Stomach smooth muscle (tissue), 2 donors: ENCODE measurements at regions not wholly inside any gene's neighbourhood (a gene's known extent, or its start where the extent isn't known, plus 50 kb on each side); places are given as distances from the start of the nearest gene placed in this dataset.

ENCODE experiments used
- H3K27ac ChIP-seq: one replicate; pipeline ENCODE4 v1.7.0; 2013; ENCODE audit warnings: mild to moderate bottlenecking, low read length, inconsistent platforms
- H3K27me3 ChIP-seq, 2 donors: one replicate each; pipeline ENCODE4 v1.7.0; 2013; ENCODE audit warnings: low read length in 2 of 2; ENCODE audit not compliant: insufficient read depth in 2 of 2, control insufficient read depth in 1 of 2
- H3K36me3 ChIP-seq, 2 donors: one replicate each; pipeline ENCODE4 v1.7.0; 2013; ENCODE audit warnings: low read length in 2 of 2; ENCODE audit not compliant: control insufficient read depth in 2 of 2, insufficient read depth in 2 of 2
- H3K4me1 ChIP-seq: one replicate; pipeline ENCODE4 v1.7.0; 2013; ENCODE audit warnings: low read length; ENCODE audit not compliant: control insufficient read depth, insufficient read depth
- H3K4me3 ChIP-seq, 2 donors: one replicate each; pipeline ENCODE4 v1.7.0; 2013; ENCODE audit warnings: low read length in 2 of 2
- H3K9ac ChIP-seq, 2 donors: one replicate each; pipeline ENCODE4 v1.7.0; 2013; ENCODE audit warnings: low read length in 2 of 2, mild to moderate bottlenecking in 1 of 2
- H3K9me3 ChIP-seq, 2 donors: one replicate each; pipeline ENCODE4 v1.7.0; 2013; ENCODE audit warnings: low read length in 2 of 2; ENCODE audit not compliant: control insufficient read depth in 2 of 2
- donor health status: healthy.
- donor health status: Pancreatic carcinoma.

GRCh38 chr12:14261861-14262260 is 103.6 kb upstream of the ATF7IP start:
- Histone ChIP-seq H3K4me1 (peaks cover 32% of the 10 kb centered on the region), H3K9ac (no peak overlapping the region), H3K36me3 (no peaks in the 10 kb centered on the region), H3K27ac (no peak overlapping the region), H3K27me3 (no peaks in the 10 kb centered on the region), H3K4me3 (no peak overlapping the region), H3K9me3 (peaks cover 8 to 11% of the 10 kb centered on the region in 2 donors)

DNA sequence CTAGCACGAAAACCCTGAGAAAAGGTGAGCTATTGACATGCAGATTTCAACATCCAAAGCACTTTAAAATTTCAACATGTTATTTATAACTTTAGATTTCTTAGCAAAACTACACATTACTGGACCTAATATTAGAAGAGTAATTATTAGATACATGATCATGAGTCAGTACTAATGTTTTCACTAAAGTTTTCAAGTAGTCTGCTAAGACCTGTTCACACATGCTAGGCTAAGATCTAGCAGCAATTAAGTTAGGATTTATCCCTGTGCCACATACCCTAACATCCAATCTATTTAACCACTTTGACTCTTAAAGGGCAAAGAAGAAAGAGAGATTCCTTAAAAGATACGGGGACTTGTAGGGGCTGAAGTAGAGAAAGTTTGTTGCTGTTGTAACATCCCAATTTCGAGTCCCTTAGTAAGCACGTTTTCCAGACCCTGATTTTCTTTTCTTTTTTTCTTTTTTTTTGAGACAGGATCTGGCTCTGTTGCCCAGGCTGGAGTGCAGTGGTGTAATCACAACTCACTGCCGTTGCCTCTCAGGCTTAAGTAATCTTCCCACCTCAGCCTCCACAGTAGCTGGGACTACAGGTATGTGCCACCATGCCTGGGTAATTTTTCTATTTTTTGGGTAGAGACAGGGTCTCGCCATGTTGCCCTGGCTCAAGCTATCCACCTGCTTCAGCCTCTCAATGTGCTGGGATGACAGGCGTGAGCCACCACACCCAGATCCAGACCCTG is 102.5 kb upstream of the ATF7IP start:
- Histone ChIP-seq H3K27ac (no peak overlapping the region), H3K4me1 (peaks cover 23% of the 10 kb centered on the region), H3K27me3 (no peaks in the 10 kb centered on the region), H3K9ac (no peak overlapping the region), H3K36me3 (no peaks in the 10 kb centered on the region), H3K4me3 (no peak overlapping the region), H3K9me3 (peaks cover 8 to 11% of the 10 kb centered on the region in 2 donors)

- Histone ChIP-seq H3K27ac (no peak overlapping the region), H3K9ac (no peak overlapping the region), H3K9me3 (peaks cover 8 to 11% of the 10 kb centered on the region in 2 donors), H3K4me1 (peaks cover 15% of the 10 kb centered on the region), H3K36me3 (no peaks in the 10 kb centered on the region), H3K27me3 (no peaks in the 10 kb centered on the region), H3K4me3 (no peak overlapping the region)
Observed at GRCh38 chr12:14263742-14264141, 101.7 kb upstream of the ATF7IP start.

- Histone ChIP-seq H3K36me3 (no peaks in the 10 kb centered on the region), H3K4me1 (peaks cover 14% of the 10 kb centered on the region), H3K9me3 (peaks cover 8 to 11% of the 10 kb centered on the region in 2 donors), H3K4me3 (no peak overlapping the region), H3K9ac (no peak overlapping the region), H3K27me3 (no peaks in the 10 kb centered on the region), H3K27ac (no peak overlapping the region)
Observed at GRCh38 chr12:14264316-14264715, 101.2 kb upstream of the ATF7IP start.

- no peaks in the 10 kb centered on the region for H3K27me3 ChIP-seq
- no peaks in the 10 kb centered on the region for H3K36me3 ChIP-seq
- no peak overlapping the region for H3K4me3 ChIP-seq
- no peak overlapping the region for H3K9ac ChIP-seq
- no peak overlapping the region for H3K27ac ChIP-seq
- peaks cover 8 to 11% of the 10 kb centered on the region in 2 donors for H3K9me3 ChIP-seq
- H3K4me1 ChIP-seq: peaks cover 12% of the 10 kb centered on the region
Observed at GRCh38 chr12:14264778-14265177, 100.7 kb upstream of the ATF7IP start.

DNA sequence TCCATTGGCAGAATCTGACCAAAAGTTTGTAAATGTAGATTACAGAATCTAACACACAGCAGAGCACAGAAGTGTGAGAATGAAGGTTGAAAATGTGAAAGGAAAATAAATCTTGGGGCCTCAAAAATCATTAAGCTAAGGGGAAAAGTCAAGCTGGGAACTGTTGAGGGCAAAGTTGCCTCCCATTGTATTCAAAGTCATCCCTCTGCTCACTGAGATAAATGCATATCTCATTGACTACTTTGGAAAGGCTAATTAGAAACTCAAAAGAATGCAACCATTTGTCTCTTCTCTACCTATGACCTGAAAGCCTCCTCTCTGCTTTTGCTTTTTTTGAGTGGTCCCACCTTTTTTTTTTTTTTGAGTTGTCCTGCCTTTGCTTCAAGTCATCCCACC is 97.4 kb upstream of the ATF7IP start:
- no peaks in the 10 kb centered on the region for H3K4me1 ChIP-seq

DNA sequence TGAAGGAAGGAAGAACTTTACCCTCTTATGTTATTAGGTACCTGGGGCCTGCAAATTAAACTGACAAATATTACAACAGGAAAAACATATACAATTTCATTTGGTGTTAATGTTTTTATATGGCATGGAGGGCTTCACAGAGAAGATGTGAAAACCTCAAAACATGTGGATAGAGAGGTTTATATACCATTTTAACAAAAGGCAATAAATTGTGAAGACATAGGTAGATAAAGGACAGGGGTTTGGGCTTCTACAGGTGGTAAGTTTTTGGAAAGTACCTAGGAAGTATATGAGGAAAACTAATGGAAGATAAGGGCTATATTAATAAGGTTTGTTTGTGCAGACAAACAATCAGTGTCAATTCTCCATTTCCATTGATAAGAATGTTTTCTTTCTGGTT is 95.1 kb upstream of the ATF7IP start:
- Histone ChIP-seq H3K27ac (no peak overlapping the region), H3K4me3 (no peak overlapping the region), H3K9me3 (no peaks in the 10 kb centered on the region), H3K36me3 (no peaks in the 10 kb centered on the region), H3K4me1 (no peaks in the 10 kb centered on the region), H3K9ac (no peak overlapping the region), H3K27me3 (no peaks in the 10 kb centered on the region)

More for the DNA sequence above, 97.4 kb upstream of the ATF7IP start:
- H3K4me3 ChIP-seq: no peak overlapping the region
- H3K27ac ChIP-seq: no peak overlapping the region
- no peak overlapping the region for H3K9ac ChIP-seq
- H3K9me3 ChIP-seq: peaks cover 8 to 11% of the 10 kb centered on the region in 2 donors
- H3K27me3 ChIP-seq: no peaks in the 10 kb centered on the region
- H3K36me3 ChIP-seq: no peaks in the 10 kb centered on the region

DNA sequence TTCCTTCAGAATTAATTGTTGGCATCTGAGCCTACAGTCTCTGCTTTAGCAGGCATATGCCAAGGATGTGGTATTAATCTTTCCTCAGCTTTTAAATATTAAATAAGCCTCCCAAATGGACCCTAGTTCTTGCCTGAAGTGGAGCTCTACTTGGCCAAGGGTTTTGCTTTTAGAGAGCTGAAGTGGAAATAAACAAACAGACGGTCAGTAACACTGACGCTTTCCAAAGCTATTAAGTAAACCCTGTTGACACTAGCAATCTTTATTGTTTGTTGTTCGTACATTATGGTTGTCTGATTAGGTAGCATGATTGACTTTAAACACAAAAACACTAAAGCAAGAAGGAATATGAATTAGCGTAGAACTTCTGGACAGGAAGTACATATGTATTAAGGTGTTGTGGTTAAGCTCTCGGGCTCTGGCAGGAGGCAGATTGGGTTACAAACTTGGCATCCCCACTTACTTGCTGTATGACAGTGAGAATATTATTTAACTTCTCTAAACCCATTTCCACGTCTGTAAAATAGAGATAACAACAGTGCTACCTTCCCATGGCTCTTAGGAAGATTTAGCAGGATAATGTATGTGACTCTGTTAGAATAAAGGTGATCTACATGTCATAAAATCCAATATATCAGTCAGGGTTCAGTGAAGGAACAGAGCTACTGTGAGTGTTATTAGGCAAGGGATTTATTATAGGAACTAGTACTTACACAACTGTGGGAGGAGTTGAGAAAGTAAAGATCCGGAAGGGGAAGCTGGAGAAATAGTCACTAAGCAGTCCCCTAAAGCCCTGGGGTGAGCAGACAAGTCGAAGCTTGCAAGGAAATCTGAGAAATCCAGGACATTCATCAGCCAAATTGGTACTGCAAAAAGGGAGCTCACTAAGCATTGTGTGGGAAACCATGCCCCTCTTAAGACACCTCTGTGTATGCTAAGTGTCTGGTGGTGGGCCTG is 92.2 kb upstream of the ATF7IP start:
- Histone ChIP-seq H3K27ac (peak overlapping the region; percentile 24), H3K9me3 (no peaks in the 10 kb centered on the region), H3K27me3 (no peaks in the 10 kb centered on the region), H3K36me3 (no peaks in the 10 kb centered on the region), H3K4me3 (peak overlapping the region; percentile 17 to 48), H3K4me1 (no peaks in the 10 kb centered on the region), H3K9ac (no peak overlapping the region)

- H3K27me3 ChIP-seq: no peaks in the 10 kb centered on the region
- no peaks in the 10 kb centered on the region for H3K36me3 ChIP-seq
- H3K4me3 ChIP-seq: no peak overlapping the region
- no peak overlapping the region for H3K9ac ChIP-seq
- no peaks in the 10 kb centered on the region for H3K4me1 ChIP-seq
- no peak overlapping the region for H3K27ac ChIP-seq
- no peaks in the 10 kb centered on the region for H3K9me3 ChIP-seq
Observed at GRCh38 chr12:14273913-14274311, 91.6 kb upstream of the ATF7IP start.

- Histone ChIP-seq H3K36me3 (no peaks in the 10 kb centered on the region), H3K4me1 (no peaks in the 10 kb centered on the region), H3K9ac (no peak overlapping the region), H3K27ac (no peak overlapping the region), H3K9me3 (no peaks in the 10 kb centered on the region), H3K4me3 (no peak overlapping the region), H3K27me3 (no peaks in the 10 kb centered on the region)
Observed at GRCh38 chr12:14275111-14275510, 90.4 kb upstream of the ATF7IP start.
